Natural killer cell (primary cell): ENCODE measurements at regions not wholly inside any gene's neighbourhood (a gene's known extent, or its start where the extent isn't known, plus 50 kb on each side); places are given as distances from the start of the nearest gene placed in this dataset.
A peak's percentile ranks its signal among the peaks of the same experiment; 100 is the strongest.

ENCODE experiments used
- ATAC-seq, 3 donors: fragments of 150-1000 bp in 2 of 3; fragments of 200-7000 bp in 1 of 3; cut with Tn5 transposase; 1 replicate in 1 of 3; 2 replicates in 2 of 3; pipeline ENCODE4 v1.10.0; 2021; ENCODE audit warnings: mild to moderate bottlenecking in 2 of 3, moderate library complexity in 2 of 3
- DNase-seq, 2 donors: peaks; one replicate each; pipeline versions ENCODE4 v3.0.0 to v3.0.0-alpha.2; 2013 to 2021; ENCODE audit warnings: mixed read lengths in 1 of 2
- H3K27ac ChIP-seq: one replicate; pipeline ENCODE4 v1.5.1; 2013; ENCODE audit warnings: mild to moderate bottlenecking, low read length
- H3K27me3 ChIP-seq: one replicate; pipeline ENCODE4 v1.6.1; 2013; ENCODE audit warnings: low read length; ENCODE audit not compliant: control insufficient read depth, insufficient read depth
- H3K36me3 ChIP-seq: one replicate; pipeline ENCODE4 v1.6.1; 2013; ENCODE audit warnings: low read length; ENCODE audit not compliant: control insufficient read depth, insufficient read depth
- H3K4me1 ChIP-seq: one replicate; pipeline ENCODE4 v1.6.1; 2013; ENCODE audit warnings: low read length; ENCODE audit not compliant: control insufficient read depth, insufficient read depth
- H3K4me3 ChIP-seq: one replicate; pipeline ENCODE4 v1.5.1; 2013; ENCODE audit warnings: low read length
- H3K9me3 ChIP-seq: one replicate; pipeline ENCODE4 v1.6.1; 2013; ENCODE audit warnings: low read length; ENCODE audit not compliant: control insufficient read depth, insufficient read depth
- H3K27ac Mint-ChIP-seq, 2 donors: one replicate each; pipeline ENCODE4 v1.8.0; 2022; ENCODE audit warnings: mild to moderate bottlenecking in 2 of 2, mixed read lengths in 2 of 2, moderate library complexity in 1 of 2
- H3K27me3 Mint-ChIP-seq, 2 donors: one replicate each; pipeline ENCODE4 v1.8.0; 2022; ENCODE audit warnings: low read depth in 2 of 2, mixed read lengths in 2 of 2
- H3K36me3 Mint-ChIP-seq: one replicate; pipeline ENCODE4 v1.8.0; 2022; ENCODE audit warnings: mixed read lengths
- H3K4me1 Mint-ChIP-seq, 2 donors: one replicate each; pipeline ENCODE4 v1.8.0; 2022; ENCODE audit warnings: mixed read lengths in 2 of 2
- H3K4me3 Mint-ChIP-seq: one replicate; pipeline ENCODE4 v1.8.0; 2022; ENCODE audit warnings: mild to moderate bottlenecking, moderate library complexity, mixed read lengths
- H3K9me3 Mint-ChIP-seq, 2 donors: one replicate each; pipeline ENCODE4 v1.8.0; 2022; ENCODE audit warnings: mixed read lengths in 2 of 2
- CTCF ChIP-seq: fragments of 200-600 bp; IDR thresholded peaks from one replicate; pipeline ENCODE4 v1.8.0; 2022; ENCODE audit warnings: antibody characterized with exemption
- WGBS: methylation state at CpG from one replicate; pipeline ENCODE4 v1.1.7; 2013; ENCODE audit warnings: missing lambda C conversion rate; ENCODE audit not compliant: insufficient coverage; 5-methylcytosine and 5-hydroxymethylcytosine counted together
- intact Hi-C: fragments of 100-400 bp; cut with micrococcal nuclease; formaldehyde crosslinking; loops from one replicate; pipeline ENCODE4 v1.14.2; 2022

- H3K27ac Mint-ChIP-seq = peak overlapping the region in 1 of 2 donors; percentile 10
- intact Hi-C loops = no loop called here
- no peaks in the 10 kb centered on the region for H3K27me3 ChIP-seq
- peak in 2 of 3 donors; percentile 58 to 60 for ATAC-seq
- 93% methylated on average over 1 of the region's 2 CpGs for WGBS
- no peak overlapping the region for H3K4me3 ChIP-seq
- peaks cover 7 to 8% of the 10 kb centered on the region in 2 donors for H3K27me3 Mint-ChIP-seq
- H3K36me3 Mint-ChIP-seq = no peaks in the 10 kb centered on the region
- H3K9me3 ChIP-seq = no peaks in the 10 kb centered on the region
- no peak overlapping the region for H3K4me3 Mint-ChIP-seq
- no peaks in the 10 kb centered on the region for H3K9me3 Mint-ChIP-seq
- DNase-seq = peak in 1 of 2 donors; percentile 62
- no peak overlapping the region for H3K27ac ChIP-seq
- peaks cover 13 to 14% of the 10 kb centered on the region in 2 donors for H3K4me1 Mint-ChIP-seq
- no peaks in the 10 kb centered on the region for H3K36me3 ChIP-seq
- TF ChIP-seq CTCF = no peak
- peaks cover 9% of the 10 kb centered on the region for H3K4me1 ChIP-seq
Observed at GRCh38 chr17:17416007-17416399, 60.8 kb upstream of the MED9 start.

- H3K9me3 Mint-ChIP-seq = no peaks in the 10 kb centered on the region
- TF ChIP-seq CTCF = no peak
- WGBS = 73% methylated on average over 16 of the region's 16 CpGs
- Histone ChIP-seq H3K4me3 (no peak overlapping the region), H3K4me1 (peaks cover 9% of the 10 kb centered on the region), H3K9me3 (no peaks in the 10 kb centered on the region), H3K27ac (no peak overlapping the region), H3K27me3 (no peaks in the 10 kb centered on the region), H3K36me3 (no peaks in the 10 kb centered on the region)
- intact Hi-C loops = no loop called here
- no peaks in the 10 kb centered on the region for H3K36me3 Mint-ChIP-seq
- peak overlapping the region in 1 of 2 donors; percentile 10 for H3K27ac Mint-ChIP-seq
- H3K4me3 Mint-ChIP-seq = no peak overlapping the region
- peaks cover 13 to 14% of the 10 kb centered on the region in 2 donors for H3K4me1 Mint-ChIP-seq
- H3K27me3 Mint-ChIP-seq = peaks cover 7 to 8% of the 10 kb centered on the region in 2 donors
- peak in 1 of 2 donors; percentile 21 for DNase-seq
- peak; percentile 60 to 86 (median 61) for ATAC-seq
Observed at GRCh38 chr17:17416400-17417360, 60.1 kb upstream of the MED9 start.

GRCh38 chr17:17417718-17418181, 59.0 kb upstream of the MED9 start:
- H3K4me3 Mint-ChIP-seq = no peak overlapping the region
- no peaks in the 10 kb centered on the region for H3K36me3 ChIP-seq
- intact Hi-C loops = no loop called here
- H3K36me3 Mint-ChIP-seq = no peaks in the 10 kb centered on the region
- H3K27ac Mint-ChIP-seq = no peak overlapping the region
- H3K9me3 ChIP-seq = no peaks in the 10 kb centered on the region
- no peaks in the 10 kb centered on the region for H3K27me3 ChIP-seq
- peaks cover 9% of the 10 kb centered on the region for H3K4me1 ChIP-seq
- no peaks in the 10 kb centered on the region for H3K9me3 Mint-ChIP-seq
- 95% methylated on average over 5 of the region's 5 CpGs for WGBS
- ATAC-seq (no peak), DNase-seq (no peak)
- no peak overlapping the region for H3K4me3 ChIP-seq
- no peak overlapping the region for H3K27ac ChIP-seq
- no peak for TF ChIP-seq CTCF
- peaks cover 13 to 14% of the 10 kb centered on the region in 2 donors for H3K4me1 Mint-ChIP-seq
- H3K27me3 Mint-ChIP-seq = peaks cover 7 to 8% of the 10 kb centered on the region in 2 donors
